GM12874 (cell line): ENCODE measurements at regions not wholly inside any gene's neighbourhood (a gene's known extent, or its start where the extent isn't known, plus 50 kb on each side); places are given as distances from the start of the nearest gene placed in this dataset.

Source experiments
- CTCF ChIP-seq: IDR thresholded peaks from 2 replicates; pipeline ENCODE4 v1.5.1; 2011; ENCODE audit warnings: low read depth, mild to moderate bottlenecking, control low read depth, low read length, moderate library complexity; ENCODE audit not compliant: insufficient read depth

- TF ChIP-seq CTCF, result no peak
These were observed 98.8 kb downstream of the DAD1 start for GRCh38 chr14:22489957-22490950.

- TF ChIP-seq CTCF, result 0 out of 2 replicates have a peak, but pooled peaks have one; percentile 4
These were observed 99.8 kb downstream of the DAD1 start for GRCh38 chr14:22489244-22489545.

GRCh38 chr14:22488522-22489243 lies 100.3 kb downstream of the DAD1 start:
- TF ChIP-seq CTCF, result no peak

GRCh38 chr14:22487941-22488340 lies 101.1 kb downstream of the DAD1 start:
- TF ChIP-seq CTCF, result no peak

GRCh38 chr14:22487401-22487800 lies 101.6 kb downstream of the DAD1 start:
- no peak for TF ChIP-seq CTCF

GRCh38 chr14:22486675-22487074 lies 102.3 kb downstream of the DAD1 start:
- TF ChIP-seq CTCF, result no peak

GRCh38 chr14:22485649-22486048 lies 103.4 kb downstream of the DAD1 start:
- no peak for TF ChIP-seq CTCF
